ENCODE measurements at regions not wholly inside any gene's neighbourhood (a gene's known extent, or its start where the extent isn't known, plus 50 kb on each side); places are given as distances from the start of the nearest gene placed in this dataset.

DNA sequence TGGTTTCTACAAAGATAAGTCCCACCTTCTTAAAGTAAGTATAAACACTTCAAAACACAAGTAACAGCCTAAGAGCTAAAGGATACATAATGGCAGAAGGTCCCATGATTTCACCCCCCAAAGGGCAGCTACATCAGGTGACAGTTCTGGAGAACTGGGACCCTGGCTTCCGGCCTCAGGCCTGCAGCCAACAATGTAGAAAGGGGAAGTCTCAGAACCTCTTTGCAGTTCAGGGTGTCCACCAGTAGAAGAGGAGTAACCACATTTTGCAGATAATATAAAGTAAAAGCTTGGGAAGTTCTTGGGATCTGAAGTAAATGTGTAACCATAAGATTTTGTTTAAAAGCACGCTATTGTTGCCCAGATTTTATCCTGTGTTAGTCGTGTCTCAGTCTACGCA, 267.4 kb upstream of the VLDLR start:
- Histone ChIP-seq H3K36me3 (ENCODE audit: insufficient read depth, low read length) (no peaks in the 10 kb centered on the region), H3K27me3 (ENCODE audit: insufficient read depth, low read length) (no peaks in the 10 kb centered on the region), H3K4me3 (ENCODE audit: low read depth, low read length) (no peak overlapping the region), H3K4me1 (ENCODE audit: control insufficient read depth, insufficient read depth, low read length, unreplicated experiment) (no peaks in the 10 kb centered on the region), H3K27ac (ENCODE audit: low read depth, low read length) (no peak overlapping the region), H2AFZ (ENCODE audit: low read length, unreplicated experiment) (no peak overlapping the region), H3K79me2 (ENCODE audit: control insufficient read depth, insufficient read depth, low read length, unreplicated experiment) (no peaks in the 10 kb centered on the region)

DNA sequence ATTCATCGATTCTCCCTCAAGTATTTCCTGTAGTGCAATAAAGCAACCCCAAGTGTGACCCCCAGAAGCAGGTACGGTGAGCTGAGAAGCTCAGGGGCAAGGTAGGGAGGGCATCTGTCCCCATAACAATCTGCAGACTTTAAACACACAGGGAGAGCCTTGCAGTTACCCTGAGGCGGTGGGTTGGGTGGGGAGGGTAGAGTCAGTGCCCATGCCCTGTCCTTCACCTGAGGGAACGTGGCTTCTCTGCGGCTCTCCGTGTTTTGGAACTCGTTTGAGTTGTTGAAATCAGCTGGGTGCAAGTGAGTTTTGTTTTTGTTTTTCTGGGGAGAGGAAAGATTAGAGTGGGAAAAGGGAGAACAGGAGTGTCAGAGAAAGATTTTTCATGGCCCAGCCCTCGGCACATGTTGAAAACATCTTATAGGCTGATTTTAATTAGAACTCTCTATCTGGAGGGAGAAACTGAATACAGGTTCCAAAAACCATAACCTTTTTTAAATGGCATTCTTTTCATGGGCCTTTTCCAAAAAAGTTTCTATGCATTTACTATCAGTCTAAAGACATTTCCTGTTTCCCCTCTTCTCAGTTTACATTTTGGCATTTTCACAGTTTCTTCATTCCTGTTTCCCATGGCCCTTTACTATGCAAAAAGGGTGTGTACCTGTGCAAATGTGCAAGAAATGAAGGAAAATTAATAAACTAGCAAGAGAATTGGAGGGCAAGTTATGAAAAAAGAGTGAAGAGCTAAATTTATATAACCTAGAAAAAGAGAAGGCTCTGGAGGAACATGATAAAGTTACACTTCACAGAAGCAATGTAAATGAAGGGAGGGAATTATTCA, 266.5 kb upstream of the VLDLR start:
- Histone ChIP-seq H3K79me2 (ENCODE audit: control insufficient read depth, insufficient read depth, low read length, unreplicated experiment) (no peaks in the 10 kb centered on the region), H3K4me3 (ENCODE audit: low read depth, low read length) (no peak overlapping the region), H3K27ac (ENCODE audit: low read depth, low read length) (no peak overlapping the region), H3K27me3 (ENCODE audit: insufficient read depth, low read length) (no peaks in the 10 kb centered on the region), H3K4me1 (ENCODE audit: control insufficient read depth, insufficient read depth, low read length, unreplicated experiment) (no peaks in the 10 kb centered on the region), H3K36me3 (ENCODE audit: insufficient read depth, low read length) (no peaks in the 10 kb centered on the region), H2AFZ (ENCODE audit: low read length, unreplicated experiment) (no peak overlapping the region)

DNA sequence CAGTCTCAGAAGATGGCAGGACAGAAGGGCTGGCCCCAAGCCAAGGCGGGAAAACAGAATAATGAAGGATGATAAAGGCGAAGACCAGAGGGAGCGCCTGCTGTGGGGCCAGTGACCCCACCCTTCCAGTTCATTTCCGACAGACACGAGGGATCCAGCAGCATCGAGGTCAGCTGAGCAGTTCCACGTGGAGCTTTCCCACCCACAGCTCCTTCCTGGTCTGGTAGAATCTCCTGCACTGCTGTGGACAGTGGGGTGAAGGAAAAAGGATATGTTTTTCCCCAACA, 265.9 kb upstream of the VLDLR start:
- H3K4me3 ChIP-seq (ENCODE audit: low read depth, low read length), result no peak overlapping the region
- H3K27ac ChIP-seq (ENCODE audit: low read depth, low read length), result no peak overlapping the region
- no peak overlapping the region for H2AFZ ChIP-seq (ENCODE audit: low read length, unreplicated experiment)
- no peaks in the 10 kb centered on the region for H3K4me1 ChIP-seq (ENCODE audit: control insufficient read depth, insufficient read depth, low read length, unreplicated experiment)
- H3K36me3 ChIP-seq (ENCODE audit: insufficient read depth, low read length), result no peaks in the 10 kb centered on the region
- no peaks in the 10 kb centered on the region for H3K79me2 ChIP-seq (ENCODE audit: control insufficient read depth, insufficient read depth, low read length, unreplicated experiment)
- H3K27me3 ChIP-seq (ENCODE audit: insufficient read depth, low read length), result no peaks in the 10 kb centered on the region

DNA sequence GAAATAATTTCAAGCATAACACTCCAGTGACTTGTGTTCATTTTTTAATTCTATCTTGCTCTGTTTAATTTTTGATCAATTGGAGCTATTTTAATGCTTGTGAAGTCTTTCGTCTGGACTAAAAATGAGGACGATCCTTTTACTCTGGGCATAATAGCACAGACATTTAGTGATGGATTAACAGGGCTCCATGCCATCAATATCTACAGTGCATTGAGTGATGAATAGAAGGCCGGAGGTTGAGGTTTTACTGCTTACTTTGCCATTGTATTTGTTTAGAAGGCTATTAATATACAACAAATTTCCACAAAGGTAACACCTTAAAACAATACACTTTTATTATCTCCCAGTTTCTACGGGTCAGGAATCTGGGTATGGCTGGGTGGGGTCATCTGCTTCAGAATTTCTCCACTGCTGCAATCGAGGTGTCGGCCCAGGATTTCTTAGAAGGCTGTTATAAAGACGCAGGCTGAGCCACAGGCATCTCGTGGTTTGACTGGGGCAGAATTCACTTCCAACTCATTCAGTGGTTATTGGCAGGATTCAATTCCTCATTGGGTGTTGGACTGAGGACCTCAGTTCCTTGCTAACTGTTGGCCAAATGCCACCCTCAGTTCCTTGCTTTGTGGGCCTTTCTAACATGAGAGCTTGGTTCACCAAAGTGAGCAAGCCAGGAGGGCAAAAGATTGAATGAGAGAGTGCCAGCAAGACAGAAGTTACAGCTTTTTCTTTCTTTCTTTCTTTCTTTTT, 265.4 kb upstream of the VLDLR start:
- no peak overlapping the region for H3K4me3 ChIP-seq (ENCODE audit: low read depth, low read length)

DNA sequence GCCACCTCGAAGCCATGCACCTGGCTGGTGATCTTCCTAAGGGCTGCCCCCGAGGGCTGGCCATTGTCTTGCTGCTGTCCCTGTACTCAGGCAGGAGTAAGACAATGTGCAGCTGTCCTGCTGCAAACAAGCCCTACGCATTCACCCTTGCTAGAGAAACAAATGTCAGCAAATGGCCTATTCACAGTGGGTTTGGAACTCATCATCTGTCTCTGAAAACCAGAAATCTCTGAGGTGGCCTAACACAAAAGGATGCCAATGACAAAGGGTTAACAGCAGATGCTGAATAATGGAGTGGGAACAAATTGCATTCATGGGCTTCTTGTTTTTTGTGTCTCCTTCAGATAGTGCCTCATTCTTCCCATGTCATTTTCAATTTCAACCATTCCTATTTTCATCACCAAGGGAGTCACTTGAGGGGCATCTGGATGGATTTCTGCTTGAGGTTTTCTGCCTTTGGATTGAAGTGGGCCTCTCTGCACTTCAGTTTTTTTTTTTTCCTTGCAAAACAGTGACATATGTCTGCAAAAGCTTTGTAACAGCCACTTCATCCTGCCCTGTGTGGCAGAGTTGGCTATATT, 261.6 kb upstream of the VLDLR start:
- Histone ChIP-seq H3K4me3 (ENCODE audit: low read depth, low read length) (no peak overlapping the region), H3K79me2 (ENCODE audit: control insufficient read depth, insufficient read depth, low read length, unreplicated experiment) (no peaks in the 10 kb centered on the region), H3K36me3 (ENCODE audit: insufficient read depth, low read length) (no peaks in the 10 kb centered on the region), H3K4me1 (ENCODE audit: control insufficient read depth, insufficient read depth, low read length, unreplicated experiment) (no peaks in the 10 kb centered on the region), H3K27ac (ENCODE audit: low read depth, low read length) (no peak overlapping the region), H3K27me3 (ENCODE audit: insufficient read depth, low read length) (no peaks in the 10 kb centered on the region), H2AFZ (ENCODE audit: low read length, unreplicated experiment) (no peak overlapping the region)

More for the DNA sequence above, 265.4 kb upstream of the VLDLR start:
- Histone ChIP-seq H3K27me3 (ENCODE audit: insufficient read depth, low read length) (no peaks in the 10 kb centered on the region), H2AFZ (ENCODE audit: low read length, unreplicated experiment) (no peak overlapping the region), H3K27ac (ENCODE audit: low read depth, low read length) (no peak overlapping the region), H3K4me1 (ENCODE audit: control insufficient read depth, insufficient read depth, low read length, unreplicated experiment) (no peaks in the 10 kb centered on the region), H3K79me2 (ENCODE audit: control insufficient read depth, insufficient read depth, low read length, unreplicated experiment) (no peaks in the 10 kb centered on the region), H3K36me3 (ENCODE audit: insufficient read depth, low read length) (no peaks in the 10 kb centered on the region)

DNA sequence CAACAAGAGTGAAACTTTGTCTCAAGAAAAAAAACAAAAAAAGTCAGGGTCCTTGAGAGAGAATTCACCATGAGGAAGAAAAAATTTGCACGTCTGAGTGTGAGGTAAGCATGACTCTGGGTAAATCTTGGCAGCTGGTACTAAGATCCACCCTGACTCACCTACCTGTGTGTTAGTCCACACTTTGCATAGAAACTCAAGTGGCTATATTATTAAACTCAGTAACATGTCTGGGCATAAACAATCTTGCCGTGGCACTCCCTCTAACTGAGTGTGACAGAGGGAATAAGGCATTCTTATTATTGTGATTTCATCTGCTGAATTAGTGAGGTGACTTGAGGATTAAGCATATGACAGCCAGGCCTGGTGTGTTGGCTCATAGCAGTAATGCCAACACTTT, 259.4 kb upstream of the VLDLR start:
- no peaks in the 10 kb centered on the region for H3K27me3 ChIP-seq (ENCODE audit: insufficient read depth, low read length)
- H3K27ac ChIP-seq (ENCODE audit: low read depth, low read length), result no peak overlapping the region
- H3K4me3 ChIP-seq (ENCODE audit: low read depth, low read length), result no peak overlapping the region
- H3K4me1 ChIP-seq (ENCODE audit: control insufficient read depth, insufficient read depth, low read length, unreplicated experiment), result no peaks in the 10 kb centered on the region
- H3K79me2 ChIP-seq (ENCODE audit: control insufficient read depth, insufficient read depth, low read length, unreplicated experiment), result no peaks in the 10 kb centered on the region
- H2AFZ ChIP-seq (ENCODE audit: low read length, unreplicated experiment), result no peak overlapping the region
- no peaks in the 10 kb centered on the region for H3K36me3 ChIP-seq (ENCODE audit: insufficient read depth, low read length)

DNA sequence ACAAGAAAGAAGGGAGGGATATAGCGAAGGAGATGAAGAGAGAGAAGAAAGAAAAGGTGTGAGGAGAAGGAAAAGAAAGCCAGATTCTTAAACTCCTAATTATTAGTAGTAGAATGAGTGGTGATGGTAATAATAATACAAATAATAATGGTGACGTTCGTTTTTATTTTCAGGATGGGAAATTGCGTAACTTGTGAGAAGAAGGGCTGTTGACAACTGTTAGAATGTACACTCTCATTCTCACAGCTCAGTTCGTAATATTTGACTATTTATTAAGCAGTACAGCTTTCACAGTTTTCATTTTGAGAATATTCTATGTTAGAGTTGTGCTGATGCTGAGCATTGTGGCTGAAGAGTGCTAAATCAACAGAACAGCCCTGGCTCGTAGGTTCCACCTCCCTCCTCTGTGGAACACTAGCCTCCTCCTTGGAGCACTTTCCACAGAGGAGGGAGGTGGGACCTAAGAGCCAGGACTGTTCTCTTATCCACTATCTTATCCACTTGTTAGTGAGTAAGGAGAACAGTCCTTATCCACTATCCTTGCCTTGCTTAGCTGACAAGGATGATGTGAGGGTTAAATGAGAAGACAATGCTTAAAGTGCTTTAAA, 258.3 kb upstream of the VLDLR start:
- Histone ChIP-seq H3K27ac (ENCODE audit: low read depth, low read length) (no peak overlapping the region), H3K36me3 (ENCODE audit: insufficient read depth, low read length) (no peaks in the 10 kb centered on the region), H3K27me3 (ENCODE audit: insufficient read depth, low read length) (no peaks in the 10 kb centered on the region), H3K4me3 (ENCODE audit: low read depth, low read length) (no peak overlapping the region), H3K79me2 (ENCODE audit: control insufficient read depth, insufficient read depth, low read length, unreplicated experiment) (no peaks in the 10 kb centered on the region), H2AFZ (ENCODE audit: low read length, unreplicated experiment) (no peak overlapping the region), H3K4me1 (ENCODE audit: control insufficient read depth, insufficient read depth, low read length, unreplicated experiment) (no peaks in the 10 kb centered on the region)

DNA sequence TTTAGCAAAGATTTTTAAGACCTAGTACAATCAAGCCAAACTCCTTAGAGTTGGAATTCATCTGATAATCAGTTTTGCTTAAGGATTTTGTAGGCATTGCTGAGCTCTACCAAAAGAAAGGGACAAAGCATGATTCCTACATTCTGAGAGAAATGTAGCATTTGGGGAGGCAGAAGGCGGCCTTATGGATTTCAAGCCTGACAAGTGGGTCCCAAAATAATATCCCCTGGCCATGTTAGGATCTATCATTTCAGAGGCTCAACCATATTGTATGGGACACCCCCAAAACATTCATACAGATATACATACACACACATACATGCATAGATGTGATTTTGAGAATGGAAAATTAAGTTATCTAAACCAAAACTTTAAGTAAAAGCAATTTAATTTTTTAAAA, 257.8 kb upstream of the VLDLR start:
- Histone ChIP-seq H3K4me1 (ENCODE audit: control insufficient read depth, insufficient read depth, low read length, unreplicated experiment) (no peaks in the 10 kb centered on the region), H3K36me3 (ENCODE audit: insufficient read depth, low read length) (no peaks in the 10 kb centered on the region), H3K4me3 (ENCODE audit: low read depth, low read length) (no peak overlapping the region), H3K79me2 (ENCODE audit: control insufficient read depth, insufficient read depth, low read length, unreplicated experiment) (no peaks in the 10 kb centered on the region), H2AFZ (ENCODE audit: low read length, unreplicated experiment) (no peak overlapping the region), H3K27me3 (ENCODE audit: insufficient read depth, low read length) (no peaks in the 10 kb centered on the region), H3K27ac (ENCODE audit: low read depth, low read length) (no peak overlapping the region)

DNA sequence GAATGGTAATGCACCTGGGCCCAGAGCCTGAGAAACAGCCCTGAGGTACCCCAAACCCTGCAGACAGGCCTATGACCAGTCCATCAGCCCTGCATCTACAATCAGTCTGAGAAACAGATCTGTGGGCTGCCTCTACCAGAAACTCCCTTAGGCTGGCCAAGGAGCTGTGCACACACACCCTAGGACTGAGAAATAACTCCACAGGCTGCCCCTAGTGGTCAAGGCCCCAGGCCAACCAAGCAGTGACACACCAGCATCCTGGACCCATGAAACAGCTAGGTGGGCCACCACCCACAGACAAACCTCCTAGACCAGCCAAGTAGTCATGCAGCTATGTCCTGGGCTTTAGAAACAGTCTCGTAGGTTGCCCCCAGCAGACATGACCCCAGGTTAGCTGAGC, 253.6 kb upstream of the VLDLR start:
- Histone ChIP-seq H3K27me3 (ENCODE audit: insufficient read depth, low read length) (no peaks in the 10 kb centered on the region), H3K79me2 (ENCODE audit: control insufficient read depth, insufficient read depth, low read length, unreplicated experiment) (no peaks in the 10 kb centered on the region), H3K36me3 (ENCODE audit: insufficient read depth, low read length) (no peaks in the 10 kb centered on the region), H3K4me3 (ENCODE audit: low read depth, low read length) (no peak overlapping the region), H3K27ac (ENCODE audit: low read depth, low read length) (no peak overlapping the region), H3K4me1 (ENCODE audit: control insufficient read depth, insufficient read depth, low read length, unreplicated experiment) (no peaks in the 10 kb centered on the region), H2AFZ (ENCODE audit: low read length, unreplicated experiment) (no peak overlapping the region)

DNA sequence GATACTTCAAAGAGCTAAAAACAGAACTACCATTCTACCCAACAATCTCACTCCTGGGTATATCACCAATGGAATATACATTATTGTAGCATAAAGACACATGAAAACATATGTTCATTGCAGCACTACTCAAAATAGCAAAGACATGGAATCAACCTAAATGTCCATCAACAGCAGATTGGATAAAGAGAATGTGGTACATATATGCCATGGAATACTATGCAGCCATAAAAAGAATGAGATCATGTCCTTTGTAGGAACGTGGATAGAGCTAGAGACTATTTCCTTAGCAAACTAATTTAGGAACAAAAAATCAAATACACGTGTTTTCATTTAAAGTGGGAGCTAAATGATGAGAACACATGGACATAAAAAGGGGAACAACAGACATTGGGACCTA, 247.9 kb upstream of the VLDLR start:
- Histone ChIP-seq H3K4me1 (ENCODE audit: control insufficient read depth, insufficient read depth, low read length, unreplicated experiment) (no peaks in the 10 kb centered on the region), H3K27me3 (ENCODE audit: insufficient read depth, low read length) (0 out of 2 replicates have a peak, but pooled peaks cover 5% of the 10 kb centered on the region), H3K4me3 (ENCODE audit: low read depth, low read length) (no peak overlapping the region), H3K79me2 (ENCODE audit: control insufficient read depth, insufficient read depth, low read length, unreplicated experiment) (no peaks in the 10 kb centered on the region), H2AFZ (ENCODE audit: low read length, unreplicated experiment) (no peak overlapping the region), H3K27ac (ENCODE audit: low read depth, low read length) (no peak overlapping the region), H3K36me3 (ENCODE audit: insufficient read depth, low read length) (no peaks in the 10 kb centered on the region)

Data from ACC112 (cell line).